GM19099 (cell line): ENCODE measurements at regions not wholly inside any gene's neighbourhood (a gene's known extent, or its start where the extent isn't known, plus 50 kb on each side); places are given as distances from the start of the nearest gene placed in this dataset.

Experiments
- POLR2A ChIP-seq: IDR thresholded peaks from 3 replicates; pipeline ENCODE4 v1.6.1; 2011; ENCODE audit warnings: low read depth; ENCODE audit not compliant: insufficient read length; ENCODE audit errors: extremely low read depth

GRCh38 chr6:56732517-56732916 lies 89.8 kb upstream of the DST start:
- TF ChIP-seq POLR2A = no peak

DNA sequence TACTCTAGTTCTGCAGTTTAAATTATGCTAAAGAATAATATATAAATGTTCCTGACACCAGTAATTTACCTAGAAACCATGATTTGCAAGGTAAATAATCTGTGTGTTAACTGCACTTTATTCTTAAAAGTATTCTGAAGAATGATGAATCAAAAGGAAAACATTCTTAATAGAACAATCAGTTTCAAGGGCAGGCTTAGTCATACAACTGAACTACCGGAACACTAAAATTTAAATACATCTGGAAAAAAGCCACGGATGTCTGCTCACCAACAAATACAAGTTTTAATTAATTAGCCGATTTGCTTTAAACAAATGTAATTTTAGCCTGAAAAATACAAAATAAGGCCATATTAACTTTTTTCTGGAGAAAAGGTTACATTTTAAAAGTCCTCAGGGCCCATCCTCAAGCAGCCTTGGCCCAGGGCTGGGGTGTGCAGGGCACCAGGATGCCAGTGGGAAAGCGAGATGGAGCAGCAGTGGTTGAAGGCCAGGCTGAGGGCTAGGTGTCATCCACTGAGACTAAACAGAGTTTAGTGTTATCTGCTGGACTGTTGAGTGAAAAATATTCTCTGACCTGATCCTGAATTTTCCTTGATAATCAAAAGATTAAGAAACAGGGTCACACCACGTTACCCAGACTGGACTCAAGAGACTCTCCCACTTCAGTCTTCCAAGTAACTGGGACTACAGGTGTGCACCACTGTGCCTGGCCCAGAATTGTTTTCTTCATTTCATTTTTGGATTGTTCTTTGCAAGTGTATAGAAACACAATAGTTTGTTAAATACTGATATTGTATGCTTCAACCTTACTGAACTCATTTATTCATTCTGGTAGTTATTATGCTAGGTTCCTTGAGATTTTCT lies 88.2 kb upstream of the DST start:
- TF ChIP-seq POLR2A = no peak

DNA sequence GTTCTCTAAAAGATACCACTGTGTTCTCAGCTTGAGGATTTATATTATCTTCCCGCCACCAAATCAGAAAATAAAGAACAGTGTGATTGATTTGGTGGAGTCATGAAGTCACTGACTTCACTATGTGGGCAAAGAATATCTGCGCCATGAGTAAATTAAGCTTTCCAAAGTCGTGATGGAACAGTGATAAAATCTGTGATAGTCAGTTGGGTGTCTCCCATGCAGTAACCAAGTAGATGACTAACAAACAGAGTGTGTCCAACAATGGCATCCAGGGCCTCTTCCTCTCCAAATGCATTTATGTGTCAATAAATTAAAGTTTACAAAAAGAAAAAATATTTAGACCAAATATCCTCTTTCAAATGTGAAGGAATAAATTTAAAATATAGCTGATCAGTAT lies 87.0 kb upstream of the DST start:
- TF ChIP-seq POLR2A = no peak

DNA sequence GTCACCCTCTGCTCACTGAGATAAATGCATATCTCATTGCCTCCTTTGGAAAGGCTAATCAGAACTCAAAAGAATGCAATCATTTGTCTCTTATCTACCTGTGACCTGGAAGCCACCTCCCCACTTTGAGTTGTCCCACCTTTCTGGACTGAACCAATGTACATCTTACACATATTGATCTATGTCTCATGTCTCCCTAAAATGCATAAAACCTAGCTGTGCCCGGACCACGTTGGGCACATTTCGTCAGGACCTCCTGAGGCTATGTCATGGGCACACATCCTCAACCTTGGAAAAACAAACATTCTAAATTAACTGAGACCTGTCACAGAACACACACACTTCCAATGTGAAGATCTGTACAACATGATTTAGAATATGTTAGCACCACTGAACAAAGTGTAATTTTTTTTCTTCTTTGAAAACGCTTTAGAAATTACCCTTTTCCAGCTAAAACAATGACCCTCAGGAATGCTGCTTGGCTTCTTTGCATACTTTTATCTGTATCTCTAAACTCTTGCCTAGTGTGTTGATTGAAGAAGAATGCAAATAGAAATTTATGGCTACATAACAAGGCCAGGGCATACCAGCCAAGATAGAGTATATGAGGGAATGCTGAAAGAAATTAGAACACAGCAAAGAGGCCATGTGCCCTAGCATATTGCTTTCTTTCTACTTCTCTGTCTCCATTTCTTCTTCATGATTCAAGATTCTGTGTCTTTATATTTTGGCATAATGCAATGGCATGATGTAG lies 84.6 kb upstream of the DST start:
- no peak for TF ChIP-seq POLR2A

- no peak for TF ChIP-seq POLR2A
These were observed 82.6 kb upstream of the DST start for GRCh38 chr6:56725254-56725653.

GRCh38 chr6:56724455-56724854 lies 81.8 kb upstream of the DST start:
- TF ChIP-seq POLR2A = no peak

DNA sequence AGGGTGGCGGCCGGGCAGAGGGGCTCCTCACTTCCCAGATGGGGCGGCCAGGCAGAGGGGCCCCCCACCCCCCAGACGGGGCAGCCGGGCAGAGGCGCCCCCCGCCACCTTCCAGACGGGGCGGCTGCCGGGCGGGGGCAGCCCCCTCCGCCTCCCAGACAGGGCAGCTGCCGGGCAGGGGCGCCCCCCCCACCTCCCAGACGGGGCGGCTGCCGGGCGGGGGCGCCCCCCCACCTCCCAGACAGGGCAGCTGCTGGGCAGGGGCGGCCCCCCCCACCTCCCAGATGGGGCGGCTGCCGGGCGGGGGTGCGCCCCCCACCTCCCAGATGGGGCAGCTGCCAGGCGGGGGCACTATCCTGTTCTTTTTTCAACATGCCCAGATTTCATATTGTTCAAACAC lies 78.2 kb upstream of the DST start:
- TF ChIP-seq POLR2A = no peak

DNA sequence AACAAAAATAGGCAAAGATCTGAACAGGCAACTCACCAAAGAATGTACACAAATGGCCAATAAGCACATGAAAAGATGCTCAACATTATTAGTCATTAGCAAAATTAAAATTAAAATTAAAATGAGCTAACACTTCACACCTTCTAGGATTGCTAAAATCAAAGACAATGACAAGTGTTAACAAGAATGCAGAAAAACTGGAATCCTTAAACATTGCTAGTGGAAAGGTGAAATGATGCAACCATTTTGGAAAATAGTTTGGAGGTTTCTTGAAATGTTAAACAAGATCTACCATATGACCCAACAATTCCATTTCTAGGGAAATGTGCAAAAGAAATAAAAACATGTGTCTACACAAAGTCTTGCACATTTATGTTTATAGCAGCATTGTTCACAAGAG lies 75.5 kb upstream of the DST start:
- no peak for TF ChIP-seq POLR2A

DNA sequence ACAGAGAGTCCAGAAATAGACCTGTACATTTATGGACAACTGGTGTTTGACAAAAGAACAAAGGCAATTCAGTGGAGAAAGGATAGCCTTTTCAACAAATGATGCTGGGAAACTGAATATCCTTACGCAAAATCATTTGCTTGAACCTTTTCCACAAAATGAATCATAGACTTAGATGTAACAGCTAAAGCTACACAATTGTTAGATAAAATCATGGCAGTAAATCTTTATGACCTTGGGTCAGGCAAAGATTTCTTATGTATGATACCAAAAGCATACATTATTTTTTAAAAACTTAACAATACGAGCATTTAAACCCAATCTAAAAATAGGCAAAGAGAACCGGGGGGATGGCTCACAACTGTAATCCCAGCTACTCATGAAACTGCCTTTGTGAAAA lies 73.5 kb upstream of the DST start:
- no peak for TF ChIP-seq POLR2A

DNA sequence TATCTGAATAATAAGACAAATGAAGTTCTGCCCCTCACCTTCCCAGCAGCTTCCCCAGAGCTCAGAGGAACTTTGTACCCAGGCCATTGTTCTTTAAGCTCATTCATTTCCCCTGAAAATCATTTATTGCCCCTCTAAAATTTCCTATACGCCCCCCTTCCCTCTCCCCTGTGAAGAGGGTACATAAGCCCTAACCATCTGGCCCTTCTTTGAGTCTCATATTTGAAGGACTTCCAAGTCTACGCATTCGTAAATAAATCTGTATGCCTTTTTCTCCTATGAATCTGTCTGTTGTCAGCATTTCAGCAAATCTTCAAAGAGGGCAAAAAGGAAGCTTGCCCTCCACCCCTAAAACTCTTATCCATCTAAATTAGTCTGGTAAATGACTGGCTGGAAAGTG lies 73.1 kb upstream of the DST start:
- TF ChIP-seq POLR2A = no peak

- no peak for TF ChIP-seq POLR2A
These were observed 72.3 kb upstream of the DST start for GRCh38 chr6:56714982-56715456.

- no peak for TF ChIP-seq POLR2A
These were observed 71.6 kb upstream of the DST start for GRCh38 chr6:56714273-56714672.

GRCh38 chr6:56713254-56713672 lies 70.6 kb upstream of the DST start:
- TF ChIP-seq POLR2A = no peak

DNA sequence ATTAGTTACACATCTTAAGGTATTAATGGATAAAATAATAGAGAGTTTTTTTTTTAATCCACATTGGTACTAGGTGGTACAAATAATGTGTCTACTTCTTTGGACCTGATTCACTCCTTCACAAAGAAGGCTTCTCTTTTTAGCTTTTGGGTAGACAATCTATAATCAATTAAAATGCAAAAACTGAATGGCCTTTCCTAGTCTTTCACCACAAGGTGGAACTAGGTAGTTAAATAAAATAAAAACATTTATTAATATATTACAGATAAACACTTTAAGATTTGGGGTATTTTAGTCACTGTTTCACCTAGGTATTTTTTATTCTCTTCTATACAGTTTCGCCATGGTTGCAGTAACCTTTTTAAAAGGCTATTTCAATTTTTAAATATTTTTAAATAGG lies 68.3 kb upstream of the DST start:
- no peak for TF ChIP-seq POLR2A

- no peak for TF ChIP-seq POLR2A
These were observed 67.0 kb upstream of the DST start for GRCh38 chr6:56709650-56710049.
